Fibroblast of lung (primary cell): ENCODE measurements at regions not wholly inside any gene's neighbourhood (a gene's known extent, or its start where the extent isn't known, plus 50 kb on each side); places are given as distances from the start of the nearest gene placed in this dataset.

Source experiments
- DNase-seq, 2 donors: peaks; one replicate each; pipeline versions ENCODE4 v3.0.0 to v3.0.0-alpha.2; 2010; ENCODE audit warnings: low read depth in 2 of 2
- H2AFZ ChIP-seq: 2 replicates; pipeline ENCODE4 v1.5.1; 2012; ENCODE audit warnings: low read length, control low read depth, inconsistent platforms
- H3K27ac ChIP-seq: 2 replicates; pipeline ENCODE4 v1.5.1; 2011; ENCODE audit warnings: low read length, control low read depth; ENCODE audit not compliant: insufficient read depth
- H3K27me3 ChIP-seq: 2 replicates; pipeline ENCODE4 v1.5.1; 2011; ENCODE audit warnings: mild to moderate bottlenecking, low read length; ENCODE audit not compliant: control insufficient read depth, insufficient read depth
- H3K36me3 ChIP-seq: 2 replicates; pipeline ENCODE4 v1.5.1; 2011; ENCODE audit warnings: low read length; ENCODE audit not compliant: control insufficient read depth, insufficient read depth
- H3K4me1 ChIP-seq: 2 replicates; pipeline ENCODE4 v1.5.1; 2011; ENCODE audit warnings: low read length; ENCODE audit not compliant: control insufficient read depth, insufficient read depth; ENCODE audit errors: extremely low read depth
- H3K4me2 ChIP-seq: 2 replicates; pipeline ENCODE4 v1.5.1; 2011; ENCODE audit warnings: low read length, control low read depth; ENCODE audit not compliant: insufficient read depth; ENCODE audit errors: extremely low read depth
- H3K4me3 ChIP-seq, 4 experiments: fragments of 200-600 bp in 1 of 4; sonication (generic) in 1 of 4; replicated peaks in 1 of 4; 2 replicates each; pipeline ENCODE4 v1.5.1; 2011 to 2016; ENCODE audit warnings: low read length in 4 of 4, low read depth in 3 of 4, mild to moderate bottlenecking in 3 of 4, control low read depth in 2 of 4, inconsistent platforms in 1 of 4, mixed read lengths in 1 of 4; ENCODE audit not compliant: insufficient read depth in 1 of 4; ENCODE audit errors: control extremely low read depth in 1 of 4
- H3K79me2 ChIP-seq: 2 replicates; pipeline ENCODE4 v1.5.1; 2012; ENCODE audit warnings: mild to moderate bottlenecking, low read length, inconsistent platforms; ENCODE audit not compliant: control insufficient read depth, insufficient read depth
- H3K9ac ChIP-seq: 2 replicates; pipeline ENCODE4 v1.5.1; 2011; ENCODE audit warnings: mild to moderate bottlenecking, low read length, control low read depth; ENCODE audit not compliant: insufficient read depth
- H3K9me3 ChIP-seq: 2 replicates; pipeline ENCODE4 v1.5.1; 2012; ENCODE audit warnings: low read depth, low read length; ENCODE audit not compliant: control insufficient read depth, insufficient read depth
- H4K20me1 ChIP-seq: 2 replicates; pipeline ENCODE4 v1.5.1; 2011; ENCODE audit warnings: low read length; ENCODE audit not compliant: control insufficient read depth, insufficient read depth; ENCODE audit errors: extremely low read depth
- EZH2 ChIP-seq: IDR thresholded peaks from 2 replicates; pipeline ENCODE4 v1.5.1; 2012; ENCODE audit warnings: low read length, control low read depth, mild to moderate bottlenecking; ENCODE audit errors: missing control alignments
- TF ChIP-seq, protein P1 (sequence below), 2 donors: IDR thresholded peaks in 1 of 2; conservative IDR thresholded peaks in 1 of 2; 1 replicate in 1 of 2; 2 replicates in 1 of 2; pipeline ENCODE4 v1.5.1; 2011 to 2012; ENCODE audit warnings: low read length in 2 of 2, control low read depth in 1 of 2, inconsistent platforms in 1 of 2, low read depth in 1 of 2, mild to moderate bottlenecking in 1 of 2

DNA sequence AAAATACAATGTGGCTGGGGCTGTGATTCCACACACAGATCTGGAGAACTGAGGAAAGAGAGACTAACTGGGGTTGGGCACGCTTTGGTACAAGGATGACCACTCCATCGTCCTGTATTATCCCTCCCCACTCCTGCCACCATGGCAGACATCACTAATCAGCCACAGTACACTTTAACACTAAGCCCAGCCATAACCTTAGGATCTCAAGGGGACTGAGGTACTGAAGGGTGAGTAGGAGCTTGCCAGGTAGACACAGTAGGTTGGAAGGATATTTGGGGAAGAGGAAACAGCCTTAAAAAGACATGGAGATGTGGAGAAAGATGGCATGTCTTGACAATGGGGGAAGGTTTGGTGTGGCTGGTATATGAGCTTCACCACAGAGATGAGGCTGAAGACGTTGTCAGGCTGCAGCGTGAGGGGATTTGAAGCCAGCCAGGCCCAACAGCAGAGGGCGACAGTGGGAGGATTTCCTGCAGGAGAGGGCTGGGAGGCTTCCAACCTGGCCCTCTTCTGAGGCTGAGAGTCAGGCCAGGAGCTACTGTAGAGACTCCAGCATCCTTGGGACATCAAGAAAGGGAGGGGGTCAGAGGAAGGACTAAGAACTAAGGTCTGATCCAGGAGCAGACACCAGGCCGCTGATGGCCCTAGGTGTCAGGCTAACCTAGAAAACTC, 58.6 kb upstream of the COL13A1 start:
- H3K27ac ChIP-seq: no peak overlapping the region
- H3K9ac ChIP-seq: no peak overlapping the region
- no peak overlapping the region for H2AFZ ChIP-seq
- peak; percentile 10 to 56 for DNase-seq
- no peaks in the 10 kb centered on the region for H3K79me2 ChIP-seq
- no peaks in the 10 kb centered on the region for H3K9me3 ChIP-seq
- no peak overlapping the region for H3K4me2 ChIP-seq
- no peak for TF ChIP-seq EZH2
- TF ChIP-seq, protein P1, sequence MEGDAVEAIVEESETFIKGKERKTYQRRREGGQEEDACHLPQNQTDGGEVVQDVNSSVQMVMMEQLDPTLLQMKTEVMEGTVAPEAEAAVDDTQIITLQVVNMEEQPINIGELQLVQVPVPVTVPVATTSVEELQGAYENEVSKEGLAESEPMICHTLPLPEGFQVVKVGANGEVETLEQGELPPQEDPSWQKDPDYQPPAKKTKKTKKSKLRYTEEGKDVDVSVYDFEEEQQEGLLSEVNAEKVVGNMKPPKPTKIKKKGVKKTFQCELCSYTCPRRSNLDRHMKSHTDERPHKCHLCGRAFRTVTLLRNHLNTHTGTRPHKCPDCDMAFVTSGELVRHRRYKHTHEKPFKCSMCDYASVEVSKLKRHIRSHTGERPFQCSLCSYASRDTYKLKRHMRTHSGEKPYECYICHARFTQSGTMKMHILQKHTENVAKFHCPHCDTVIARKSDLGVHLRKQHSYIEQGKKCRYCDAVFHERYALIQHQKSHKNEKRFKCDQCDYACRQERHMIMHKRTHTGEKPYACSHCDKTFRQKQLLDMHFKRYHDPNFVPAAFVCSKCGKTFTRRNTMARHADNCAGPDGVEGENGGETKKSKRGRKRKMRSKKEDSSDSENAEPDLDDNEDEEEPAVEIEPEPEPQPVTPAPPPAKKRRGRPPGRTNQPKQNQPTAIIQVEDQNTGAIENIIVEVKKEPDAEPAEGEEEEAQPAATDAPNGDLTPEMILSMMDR (conservative IDR thresholded peaks at IDR 0.05 in 1 of 2, IDR thresholded peaks at IDR 0.05 in 1 of 2; ENCODE audit: low read depth in 1 of 2, low read length in 2 of 2): peak; percentile 33 to 73
- H3K4me1 ChIP-seq: no peaks in the 10 kb centered on the region
- no peaks in the 10 kb centered on the region for H4K20me1 ChIP-seq
- no peak overlapping the region for H3K4me3 ChIP-seq
- peaks cover 9% of the 10 kb centered on the region for H3K27me3 ChIP-seq
- no peaks in the 10 kb centered on the region for H3K36me3 ChIP-seq

DNA sequence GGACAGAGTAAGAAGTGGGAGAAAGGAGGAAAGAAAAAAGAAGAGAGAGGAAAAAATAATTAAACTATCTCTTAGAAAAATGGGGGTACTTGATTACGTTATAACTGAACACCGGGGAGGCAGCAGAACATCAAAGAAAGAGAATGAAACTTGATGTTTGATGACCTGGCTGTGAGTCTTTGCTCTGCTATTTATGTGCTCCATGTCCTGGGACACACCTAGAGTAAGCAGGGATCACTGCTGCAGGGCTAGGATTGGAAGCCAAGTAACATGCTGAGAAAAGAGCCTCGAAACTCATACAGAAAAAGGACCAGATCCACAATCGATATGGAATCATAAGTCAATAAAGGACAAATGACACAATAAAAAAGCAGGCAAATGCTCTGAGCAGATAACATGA, 56.7 kb upstream of the COL13A1 start:
- TF ChIP-seq EZH2: no peak
- TF ChIP-seq, protein P1 (conservative IDR thresholded peaks at IDR 0.05 in 1 of 2, IDR thresholded peaks at IDR 0.05 in 1 of 2; ENCODE audit: low read depth in 1 of 2, low read length in 2 of 2): no peak
- H3K36me3 ChIP-seq: no peaks in the 10 kb centered on the region
- H3K4me3 ChIP-seq: no peak overlapping the region
- no peak for DNase-seq
- no peaks in the 10 kb centered on the region for H3K79me2 ChIP-seq
- H4K20me1 ChIP-seq: no peaks in the 10 kb centered on the region
- H3K27ac ChIP-seq: no peak overlapping the region
- H2AFZ ChIP-seq: no peak overlapping the region
- H3K9ac ChIP-seq: no peak overlapping the region
- H3K4me2 ChIP-seq: no peak overlapping the region
- no peaks in the 10 kb centered on the region for H3K4me1 ChIP-seq
- H3K9me3 ChIP-seq: no peaks in the 10 kb centered on the region
- peaks cover 9% of the 10 kb centered on the region for H3K27me3 ChIP-seq

DNA sequence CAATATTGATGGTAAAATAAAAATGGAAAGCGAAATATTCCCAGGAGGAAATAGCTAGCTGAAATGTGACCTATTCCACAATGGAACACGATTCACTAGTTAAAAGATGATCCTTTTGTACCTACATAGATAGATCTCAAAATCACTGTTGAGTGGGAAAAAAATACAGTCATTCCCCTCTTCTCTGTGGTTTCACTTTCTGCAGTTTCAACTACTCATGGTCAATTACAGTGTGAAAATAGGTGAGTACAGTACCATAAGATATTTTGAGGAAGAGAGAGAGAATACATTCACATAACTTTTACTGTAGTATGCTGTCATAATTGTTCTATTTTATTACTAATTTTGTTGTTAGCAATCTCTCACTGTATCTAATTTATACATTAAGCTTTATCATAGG, 56.0 kb upstream of the COL13A1 start:
- Histone ChIP-seq H4K20me1 (no peaks in the 10 kb centered on the region), H3K27me3 (peaks cover 9% of the 10 kb centered on the region), H3K4me3 (no peak overlapping the region), H2AFZ (no peak overlapping the region), H3K9ac (no peak overlapping the region), H3K27ac (no peak overlapping the region), H3K4me1 (no peaks in the 10 kb centered on the region), H3K79me2 (no peaks in the 10 kb centered on the region), H3K4me2 (no peak overlapping the region), H3K36me3 (no peaks in the 10 kb centered on the region), H3K9me3 (no peaks in the 10 kb centered on the region)
- DNase-seq: no peak
- TF ChIP-seq EZH2: no peak
- TF ChIP-seq, protein P1 (conservative IDR thresholded peaks at IDR 0.05 in 1 of 2, IDR thresholded peaks at IDR 0.05 in 1 of 2; ENCODE audit: low read depth in 1 of 2, low read length in 2 of 2): no peak
